COR-L47 (cell line): ENCODE measurements at regions not wholly inside any gene's neighbourhood (a gene's known extent, or its start where the extent isn't known, plus 50 kb on each side); places are given as distances from the start of the nearest gene placed in this dataset.

Experiments
- DNase-seq: peaks from one replicate; lab custom pipeline; 2025; lab: John Stamatoyannopoulos, UW

DNA sequence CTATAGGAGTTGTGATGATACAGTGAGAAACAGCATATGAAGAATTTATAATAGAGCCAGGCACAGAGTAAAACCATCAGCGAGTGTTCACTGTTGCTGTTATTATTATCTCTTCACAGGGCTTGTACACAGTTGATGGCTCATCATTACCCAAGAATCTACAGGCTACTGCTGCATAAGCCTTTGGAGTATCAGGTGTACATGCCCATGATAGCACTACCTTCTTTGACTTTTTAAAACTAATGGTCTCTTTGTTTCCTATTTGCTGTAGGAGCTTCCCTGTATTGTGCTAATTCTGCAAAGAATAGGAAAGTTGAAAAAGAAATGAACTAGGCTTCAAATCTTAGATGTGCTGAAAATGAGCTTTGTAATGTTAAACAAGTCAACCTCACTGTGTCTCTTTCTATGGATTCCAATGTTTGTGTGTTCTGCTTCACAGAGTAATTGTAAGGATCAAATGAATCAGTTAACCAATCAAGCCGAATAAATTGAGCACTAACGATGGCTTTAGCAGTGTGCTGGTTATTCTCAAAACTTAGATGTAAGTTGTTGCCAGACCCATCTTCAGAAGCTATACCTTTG is 138.8 kb downstream of the TUSC7 start:
- DNase-seq: no peak

DNA sequence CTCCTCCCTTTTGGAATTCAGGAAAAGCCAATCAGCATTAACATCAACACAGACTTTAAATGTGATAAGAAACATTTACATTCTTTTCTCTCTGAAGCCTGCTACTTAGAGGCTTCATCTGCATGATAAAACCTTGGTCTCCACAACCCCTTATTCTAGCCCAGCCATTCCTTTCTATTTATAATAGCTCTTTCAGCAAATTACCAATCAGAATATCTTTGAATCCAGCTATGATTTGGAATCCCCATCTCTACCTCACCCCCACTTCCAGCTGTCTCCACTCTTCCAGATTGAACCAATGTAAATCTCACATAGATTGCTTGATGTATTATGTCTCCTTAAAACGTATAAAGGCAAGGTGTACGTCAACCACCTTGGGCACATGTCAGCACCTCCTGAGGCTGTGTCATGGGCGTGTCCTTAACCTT is 139.7 kb downstream of the TUSC7 start:
- no peak for DNase-seq

DNA sequence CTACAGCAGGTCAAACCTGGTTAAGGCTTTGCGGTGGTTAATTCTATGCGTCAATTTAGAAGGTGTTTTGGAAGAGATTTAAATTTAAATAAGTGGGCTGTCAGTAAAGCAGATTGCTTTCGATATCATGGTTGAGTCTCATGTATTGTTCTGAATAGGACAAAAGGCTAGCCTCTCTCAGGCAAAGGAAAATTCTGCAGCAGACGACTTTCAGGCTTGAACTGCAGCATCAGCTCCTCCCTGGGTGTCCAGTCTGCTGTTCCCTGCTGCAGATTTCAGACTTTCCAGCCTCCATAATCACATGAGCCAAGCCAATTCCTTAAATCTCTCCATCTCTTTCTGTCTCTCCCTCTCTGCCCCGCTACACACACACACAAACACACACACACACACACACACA is 143.2 kb downstream of the TUSC7 start:
- DNase-seq: no peak

- no peak for DNase-seq
Measured at GRCh38 chr3:116863270-116863770, 153.7 kb downstream of the TUSC7 start.

GRCh38 chr3:116863822-116864589 is 154.4 kb downstream of the TUSC7 start:
- DNase-seq: peak; percentile 89

- no peak for DNase-seq
Measured at GRCh38 chr3:116864590-116864927, 155.0 kb downstream of the TUSC7 start.

DNA sequence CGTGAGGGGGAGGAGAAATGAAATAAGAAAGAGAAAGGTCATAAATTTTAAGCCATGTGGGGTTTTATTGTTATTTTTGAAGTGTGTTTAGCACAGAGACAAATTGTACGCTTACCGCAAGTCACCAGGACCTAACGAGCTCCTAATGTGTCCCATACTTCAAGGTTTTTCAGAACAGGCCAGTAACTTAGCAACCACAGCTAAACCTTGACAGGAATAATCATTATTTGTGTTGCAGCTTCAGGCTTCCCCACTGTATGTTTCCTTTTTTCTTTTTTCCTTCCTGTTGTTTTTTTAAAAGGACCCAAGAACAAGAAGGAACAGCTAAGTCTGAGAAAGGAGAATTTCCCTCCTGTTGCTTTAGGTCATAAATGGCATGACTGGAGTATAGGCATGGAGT is 160.8 kb downstream of the TUSC7 start:
- no peak for DNase-seq

GRCh38 chr3:116871905-116872304 is 162.3 kb downstream of the TUSC7 start:
- no peak for DNase-seq

GRCh38 chr3:116872688-116873087 is 163.1 kb downstream of the TUSC7 start:
- no peak for DNase-seq

DNA sequence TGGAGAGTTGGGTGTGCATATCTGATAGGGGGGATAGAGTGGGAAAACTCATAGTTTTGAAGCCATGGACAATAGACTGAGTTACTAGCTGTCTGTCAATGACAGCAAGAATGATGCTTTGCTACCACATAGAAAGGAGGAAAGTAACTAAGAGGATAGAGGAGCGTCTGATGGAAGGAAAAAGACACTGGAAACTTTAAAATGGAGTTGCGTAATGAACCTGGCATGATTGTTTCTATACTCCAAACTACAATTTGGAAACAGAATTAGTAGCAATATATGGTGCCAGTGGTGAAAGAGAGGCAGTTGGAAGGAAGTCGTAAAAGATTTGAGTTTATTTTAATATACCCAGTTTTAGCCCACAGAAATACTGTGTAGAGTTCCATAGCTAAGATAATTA is 163.6 kb downstream of the TUSC7 start:
- no peak for DNase-seq

DNA sequence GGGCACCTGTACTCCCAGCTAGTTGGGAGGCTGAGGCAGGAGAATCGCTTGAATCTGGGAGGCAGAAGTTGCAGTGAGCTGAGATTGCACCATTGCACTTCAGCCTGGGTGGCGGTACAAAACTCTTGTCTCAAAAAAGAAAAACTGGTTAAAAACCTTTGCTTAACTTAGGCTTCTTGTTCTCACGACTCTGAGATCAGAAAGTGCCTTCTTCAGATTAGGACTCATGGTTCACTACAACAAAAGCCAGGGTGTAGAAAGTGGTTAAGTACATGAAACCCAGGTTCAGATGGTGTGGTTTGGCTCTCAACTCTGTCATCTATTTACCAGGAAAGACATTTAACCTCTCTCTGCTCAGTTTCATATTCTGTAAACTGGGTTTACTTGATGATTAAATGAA is 168.4 kb downstream of the TUSC7 start:
- DNase-seq: no peak

- no peak for DNase-seq
Measured at GRCh38 chr3:116886202-116886893, 176.8 kb downstream of the TUSC7 start.

- no peak for DNase-seq
Measured at GRCh38 chr3:116896116-116896515, 186.5 kb downstream of the TUSC7 start.

GRCh38 chr3:116897382-116897781 is 187.8 kb downstream of the TUSC7 start:
- no peak for DNase-seq

- no peak for DNase-seq
Measured at GRCh38 chr3:116899253-116899652, 189.7 kb downstream of the TUSC7 start.

DNA sequence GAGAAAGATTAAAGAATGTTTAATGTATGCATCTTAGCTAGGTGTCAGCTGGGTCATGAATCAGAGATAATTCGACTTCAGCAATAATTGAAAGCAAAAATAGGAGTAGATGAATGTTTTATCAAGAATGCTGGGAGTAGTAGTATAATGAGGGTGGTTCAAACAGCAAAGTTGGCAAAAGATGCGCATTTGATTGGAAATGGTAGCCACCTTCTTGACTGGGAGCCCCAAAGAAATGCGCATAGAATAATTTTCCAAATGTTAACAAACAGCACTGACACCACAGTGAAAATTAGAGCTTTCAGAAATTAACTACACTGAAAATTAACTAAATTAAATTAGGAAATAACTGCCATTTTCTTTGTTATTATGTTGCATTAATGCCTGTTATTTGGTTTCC is 195.8 kb downstream of the TUSC7 start:
- no peak for DNase-seq

- DNase-seq: no peak
Measured at GRCh38 chr3:116905794-116906193, 196.2 kb downstream of the TUSC7 start.

DNA sequence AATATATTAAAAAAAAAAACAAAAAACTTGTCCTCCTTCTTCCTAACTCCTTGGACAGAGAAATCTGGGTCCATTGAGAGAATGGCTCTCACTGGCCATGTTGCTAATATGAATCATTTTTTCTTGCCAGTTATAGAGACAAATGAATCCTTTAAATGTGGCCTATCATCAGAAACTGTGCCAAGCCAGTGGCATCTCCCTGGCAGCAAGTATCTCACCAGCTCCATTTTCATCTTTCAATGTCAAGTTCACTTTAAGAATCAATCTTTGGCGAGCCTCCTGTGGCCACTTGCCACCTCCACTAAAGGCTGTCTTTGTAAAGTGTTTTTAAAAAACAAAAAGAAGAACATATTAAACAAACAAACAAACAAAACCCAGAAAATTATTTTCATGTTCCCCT is 202.5 kb downstream of the TUSC7 start:
- no peak for DNase-seq

DNA sequence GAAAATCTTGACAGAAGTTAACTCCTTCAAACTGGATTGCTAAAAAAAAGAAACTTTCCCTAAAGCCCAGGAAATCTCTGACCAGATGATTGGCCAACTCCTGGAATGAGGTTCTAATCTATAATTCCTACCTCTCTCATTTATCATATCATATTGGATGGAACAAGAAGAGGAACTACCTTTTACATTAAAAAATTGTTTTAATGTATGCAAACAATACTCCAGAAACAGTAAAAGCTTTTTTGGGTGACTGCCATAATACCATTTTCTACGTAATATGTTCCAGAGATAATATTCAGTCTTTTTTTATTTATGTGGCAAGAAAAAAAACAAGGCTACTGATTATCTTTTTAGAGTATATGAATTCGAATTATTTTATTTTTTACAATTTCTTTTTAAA is 204.4 kb downstream of the TUSC7 start:
- DNase-seq: no peak

GRCh38 chr3:116916836-116917235 is 207.3 kb downstream of the TUSC7 start:
- DNase-seq: no peak

- DNase-seq: no peak
Measured at GRCh38 chr3:116920826-116921610, 211.4 kb downstream of the TUSC7 start.

DNA sequence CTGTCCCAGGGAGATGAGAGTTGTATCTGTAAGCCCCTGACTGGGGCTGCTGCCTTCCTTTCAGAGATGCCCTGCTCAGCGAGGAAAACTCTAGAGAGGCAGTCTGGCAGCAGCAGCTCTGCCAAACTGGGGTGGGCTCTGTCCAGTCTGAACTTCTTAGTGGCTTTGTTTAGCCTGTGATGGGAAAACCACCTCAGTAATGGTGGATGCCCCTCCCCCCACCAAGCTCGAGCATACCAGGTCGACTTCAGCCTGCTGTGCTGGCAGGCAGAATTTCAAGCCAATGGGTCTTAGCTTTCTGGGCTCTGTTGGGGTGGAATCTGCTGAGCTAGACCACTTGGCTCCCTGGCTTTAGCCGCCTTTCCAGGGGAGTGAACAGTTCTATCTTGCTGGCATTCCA is 218.3 kb downstream of the TUSC7 start:
- no peak for DNase-seq
